ENCODE measurements at regions not wholly inside any gene's neighbourhood (a gene's known extent, or its start where the extent isn't known, plus 50 kb on each side); places are given as distances from the start of the nearest gene placed in this dataset.

- FAIRE-seq (no peak), DNase-seq (ENCODE audit: extremely low spot score, insufficient read length, low read depth) (no peak)
These were observed 200.8 kb upstream of the KCNJ16 start for GRCh38 chr17:69874175-69874670.

GRCh38 chr17:69876757-69877156, 198.3 kb upstream of the KCNJ16 start:
- FAIRE-seq = no peak
- DNase-seq (ENCODE audit: extremely low spot score, insufficient read length, low read depth) = no peak

GRCh38 chr17:69878661-69879060, 196.4 kb upstream of the KCNJ16 start:
- no peak for FAIRE-seq
- DNase-seq (ENCODE audit: extremely low spot score, insufficient read length, low read depth) = no peak

DNA sequence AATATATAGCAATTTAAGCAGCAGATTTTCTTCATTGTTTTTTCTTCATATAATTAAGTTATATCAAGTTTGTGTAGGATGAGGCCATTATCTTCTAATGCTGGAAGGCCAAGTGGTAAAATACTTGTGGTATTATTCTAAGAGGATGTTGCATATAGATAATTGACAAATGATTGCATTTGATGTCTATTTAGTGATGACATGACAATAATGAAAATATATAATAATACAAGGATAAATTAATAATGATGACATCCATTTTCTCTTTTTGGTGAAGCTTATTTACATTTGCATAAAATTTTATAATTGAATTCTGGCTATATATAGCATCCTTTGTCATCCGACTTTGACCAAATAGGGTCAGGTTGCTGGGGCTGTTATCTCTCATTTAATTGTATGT, 195.4 kb upstream of the KCNJ16 start:
- DNase-seq (ENCODE audit: extremely low spot score, insufficient read length, low read depth) (no peak), FAIRE-seq (no peak)

- FAIRE-seq (no peak), DNase-seq (ENCODE audit: extremely low spot score, insufficient read length, low read depth) (no peak)
These were observed 194.4 kb upstream of the KCNJ16 start for GRCh38 chr17:69880591-69881112.

DNA sequence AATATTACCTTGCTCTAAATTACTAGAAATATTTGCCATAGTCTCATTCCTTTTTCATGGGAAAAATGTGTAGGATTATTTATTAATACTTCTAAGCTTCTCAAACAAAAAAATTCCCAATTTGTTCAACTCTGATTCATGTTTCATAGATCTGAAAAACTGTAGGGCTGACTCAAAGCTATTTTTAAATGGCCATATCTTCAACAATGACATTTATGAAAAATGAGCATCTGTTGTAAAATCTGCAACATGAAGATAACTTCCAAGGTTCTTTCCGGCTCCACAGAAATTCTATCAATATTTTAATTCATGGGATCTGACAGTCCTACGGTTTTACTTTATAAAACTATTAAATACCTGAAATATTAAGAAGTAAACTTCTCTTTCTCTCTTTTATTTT, 192.7 kb upstream of the KCNJ16 start:
- DNase-seq (ENCODE audit: extremely low spot score, insufficient read length, low read depth) (no peak), FAIRE-seq (no peak)

GRCh38 chr17:69883120-69883519, 191.9 kb upstream of the KCNJ16 start:
- FAIRE-seq = no peak

GRCh38 chr17:69884356-69884755, 190.7 kb upstream of the KCNJ16 start:
- DNase-seq (ENCODE audit: extremely low spot score, insufficient read length, low read depth) (no peak), FAIRE-seq (no peak)

More at GRCh38 chr17:69883120-69883519, 191.9 kb upstream of the KCNJ16 start:
- DNase-seq (ENCODE audit: extremely low spot score, insufficient read length, low read depth) = no peak

DNA sequence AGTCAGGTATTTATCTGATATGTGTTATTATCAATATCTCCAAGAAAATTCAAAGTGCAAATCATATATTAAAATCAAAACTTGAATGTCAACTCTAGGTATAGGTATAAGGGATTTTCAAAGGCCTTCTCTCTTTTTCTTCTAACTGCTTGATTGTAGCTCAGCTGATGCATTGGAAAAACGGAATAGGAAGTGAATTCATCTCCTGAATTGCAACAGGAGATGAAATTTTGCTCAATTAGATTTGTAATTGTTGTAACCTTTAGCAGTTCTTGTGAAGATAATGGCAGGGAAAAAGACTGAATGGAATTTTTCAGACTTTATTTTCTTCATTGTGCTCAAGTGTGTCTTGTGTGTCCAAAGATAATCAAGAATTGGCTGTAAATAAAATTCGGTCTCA, 190.2 kb upstream of the KCNJ16 start:
- DNase-seq (ENCODE audit: extremely low spot score, insufficient read length, low read depth) = no peak
- FAIRE-seq = no peak

DNA sequence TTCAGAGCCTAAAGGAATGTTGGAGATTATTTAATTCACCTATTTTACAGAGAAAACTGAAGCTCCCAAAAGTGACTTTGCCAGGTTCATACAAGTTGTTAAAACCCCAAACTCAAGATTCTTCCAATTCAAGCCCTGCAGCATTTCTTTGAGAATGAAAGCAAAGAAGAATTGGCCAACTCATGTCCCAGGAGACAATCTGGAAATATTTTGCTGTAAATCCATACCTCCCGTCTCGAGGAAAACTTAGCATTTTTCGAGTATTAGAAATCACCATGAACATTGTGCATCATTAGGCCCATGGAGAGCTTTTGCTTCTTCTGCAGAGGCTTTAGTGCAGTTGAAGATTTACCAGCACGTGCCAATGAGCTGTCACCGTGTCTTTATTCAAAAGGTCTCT, 176.4 kb upstream of the KCNJ16 start:
- FAIRE-seq (no peak), DNase-seq (ENCODE audit: extremely low spot score, insufficient read length, low read depth) (no peak)

GRCh38 chr17:69900101-69900500, 174.9 kb upstream of the KCNJ16 start:
- DNase-seq (ENCODE audit: extremely low spot score, insufficient read length, low read depth) = no peak
- no peak for FAIRE-seq

DNA sequence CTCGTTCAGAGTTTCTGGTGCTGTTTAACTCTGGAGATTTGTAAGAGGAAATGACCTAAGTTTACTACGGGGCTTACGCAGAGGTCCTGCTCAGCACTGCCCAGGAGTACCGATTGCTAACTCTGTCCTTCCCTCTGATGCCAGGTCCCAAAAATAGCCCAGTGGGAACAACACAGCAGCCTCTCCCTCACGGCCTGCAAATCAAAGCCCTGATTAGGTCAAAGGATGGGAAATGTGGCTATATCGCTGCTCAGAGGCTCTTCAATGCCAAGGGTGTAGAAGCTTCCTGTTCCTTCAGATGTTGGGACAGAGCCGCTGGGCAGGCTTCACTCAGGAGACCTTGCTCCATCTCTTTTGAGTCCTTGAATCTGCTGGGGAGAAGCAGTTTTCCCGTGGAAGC, 174.2 kb upstream of the KCNJ16 start:
- no peak for DNase-seq (ENCODE audit: extremely low spot score, insufficient read length, low read depth)
- FAIRE-seq = no peak

- FAIRE-seq (no peak), DNase-seq (ENCODE audit: extremely low spot score, insufficient read length, low read depth) (no peak)
These were observed 168.7 kb upstream of the KCNJ16 start for GRCh38 chr17:69906306-69906705.

DNA sequence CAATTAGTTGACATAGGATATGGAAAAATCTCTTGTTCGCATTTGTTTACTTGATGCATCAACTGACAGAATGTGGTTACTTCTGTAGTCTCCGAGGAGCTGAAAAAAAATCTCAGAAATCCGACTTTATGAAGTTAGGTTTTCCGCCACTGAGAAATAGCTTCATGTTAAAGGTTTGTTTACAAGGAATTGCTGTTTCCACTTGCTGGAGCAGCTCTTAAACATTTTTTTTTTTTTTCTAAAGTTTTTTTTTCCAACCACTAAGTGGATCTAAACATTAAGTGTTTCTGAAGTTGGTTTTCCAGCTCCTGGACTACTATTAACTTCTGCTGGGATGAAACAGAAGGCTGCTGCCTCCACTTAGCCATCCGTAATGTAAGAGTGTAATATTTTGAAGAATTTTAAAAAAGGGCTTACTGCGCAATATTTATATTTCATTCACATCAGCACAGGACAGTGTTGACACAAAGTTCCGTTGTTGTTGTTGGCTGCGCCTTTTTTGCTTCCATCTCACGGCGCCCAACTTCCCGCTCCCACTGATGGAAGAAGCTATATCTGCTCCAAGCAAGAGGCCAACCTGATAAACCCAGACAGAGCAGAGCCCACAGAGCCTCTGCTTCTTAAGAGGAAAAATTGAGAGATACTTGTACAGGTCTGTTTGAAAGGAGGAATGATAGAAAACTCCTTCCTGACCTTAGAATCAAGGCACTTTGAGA, 167.7 kb upstream of the KCNJ16 start:
- FAIRE-seq (no peak), DNase-seq (ENCODE audit: extremely low spot score, insufficient read length, low read depth) (no peak)

DNA sequence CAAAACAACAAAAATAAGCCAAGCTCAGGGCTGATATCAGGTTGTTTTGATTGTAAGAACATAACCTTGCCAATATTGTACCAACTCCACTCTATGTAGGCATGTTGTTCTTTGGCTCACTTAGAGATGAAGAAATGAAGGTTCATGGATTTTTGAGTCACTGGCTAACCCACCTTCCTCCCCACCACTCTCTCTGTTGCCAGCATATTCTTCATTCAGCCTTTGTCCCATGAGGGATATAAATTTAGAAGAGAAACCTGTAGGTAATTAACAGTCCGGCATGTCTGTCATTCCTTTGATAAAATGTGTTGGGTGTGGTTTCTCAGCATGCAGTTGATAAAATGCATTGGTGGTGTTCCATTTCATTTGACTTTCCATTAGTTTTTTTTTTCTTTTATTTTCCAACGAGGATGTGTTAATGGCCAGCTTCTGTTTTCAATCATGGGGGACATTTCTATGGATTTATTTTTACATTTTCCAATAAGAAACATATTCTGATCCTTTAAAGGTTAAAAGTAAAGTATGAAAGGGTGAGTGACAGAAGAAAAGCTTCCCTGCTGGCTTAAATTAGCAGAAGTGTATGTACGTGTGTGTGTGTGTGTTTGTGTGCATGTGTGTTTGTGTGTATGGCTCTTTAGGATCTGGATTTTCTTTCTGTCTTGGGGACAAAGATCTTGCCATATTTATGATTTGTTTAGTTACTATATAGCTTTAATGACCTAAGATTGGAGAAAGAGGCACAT, 166.2 kb upstream of the KCNJ16 start:
- no peak for FAIRE-seq
- DNase-seq (ENCODE audit: extremely low spot score, insufficient read length, low read depth) = no peak

DNA sequence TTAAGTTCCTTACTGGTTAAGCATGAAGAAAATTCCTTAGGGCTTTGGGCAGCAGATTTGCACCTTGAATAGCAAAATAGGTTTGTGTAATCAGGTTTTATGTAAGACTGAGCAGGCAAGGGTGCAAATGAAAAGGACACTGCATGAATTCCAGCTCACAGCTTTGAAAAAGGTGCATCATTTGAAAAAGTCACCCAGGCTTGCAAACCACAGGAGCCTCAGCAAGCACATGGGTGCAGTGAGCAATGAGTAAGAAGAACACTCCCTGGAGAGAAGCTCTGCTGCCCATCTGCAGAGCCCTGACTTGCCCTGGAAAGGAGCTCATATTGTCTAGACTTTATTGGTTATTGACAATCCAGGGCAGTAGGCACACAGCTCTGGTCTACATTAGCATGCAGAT, 165.6 kb upstream of the KCNJ16 start:
- no peak for FAIRE-seq

DNA sequence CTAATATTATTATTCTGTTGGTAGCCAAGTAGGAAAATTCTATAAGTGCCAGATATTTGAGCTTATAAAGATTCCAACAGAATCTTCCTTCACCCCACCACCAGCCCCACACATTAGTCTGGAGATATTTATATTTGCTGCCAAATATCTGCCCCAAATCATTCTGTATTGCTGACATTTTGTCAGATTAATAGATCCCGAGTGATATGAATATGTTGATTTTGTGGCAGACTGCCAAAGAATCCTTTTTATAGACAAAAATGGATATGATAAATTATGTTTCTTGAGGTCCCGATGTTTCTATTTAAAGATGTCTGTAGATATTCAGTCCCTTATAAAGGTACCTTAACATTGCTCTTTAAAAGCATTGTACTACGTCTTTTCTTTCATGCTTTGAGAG, 162.2 kb upstream of the KCNJ16 start:
- DNase-seq (ENCODE audit: extremely low spot score, insufficient read length, low read depth) (no peak), FAIRE-seq (no peak)

More for the DNA sequence above, 165.6 kb upstream of the KCNJ16 start:
- DNase-seq (ENCODE audit: extremely low spot score, insufficient read length, low read depth) = no peak

GRCh38 chr17:69913216-69913615, 161.8 kb upstream of the KCNJ16 start:
- no peak for DNase-seq (ENCODE audit: extremely low spot score, insufficient read length, low read depth)
- no peak for FAIRE-seq

DNA sequence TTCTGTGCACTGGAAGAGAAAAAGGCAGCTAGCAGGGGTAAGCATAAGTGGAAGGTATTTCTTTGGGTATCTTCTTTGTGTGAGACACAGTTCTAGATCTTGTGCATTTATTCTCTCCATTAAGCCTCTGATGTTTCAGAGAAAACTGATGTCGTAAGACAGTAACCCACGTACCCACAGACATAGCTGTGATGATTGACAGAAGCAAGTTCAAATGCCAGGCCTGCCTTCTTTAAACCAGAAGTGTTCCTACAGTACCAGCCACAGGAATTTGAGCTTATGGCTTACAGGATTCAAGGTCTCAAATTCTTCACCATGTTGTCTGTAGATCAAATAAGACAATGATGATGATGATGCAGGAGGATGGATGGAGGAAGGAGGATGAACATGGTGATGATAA, 161.4 kb upstream of the KCNJ16 start:
- FAIRE-seq (no peak), DNase-seq (ENCODE audit: extremely low spot score, insufficient read length, low read depth) (no peak)

DNA sequence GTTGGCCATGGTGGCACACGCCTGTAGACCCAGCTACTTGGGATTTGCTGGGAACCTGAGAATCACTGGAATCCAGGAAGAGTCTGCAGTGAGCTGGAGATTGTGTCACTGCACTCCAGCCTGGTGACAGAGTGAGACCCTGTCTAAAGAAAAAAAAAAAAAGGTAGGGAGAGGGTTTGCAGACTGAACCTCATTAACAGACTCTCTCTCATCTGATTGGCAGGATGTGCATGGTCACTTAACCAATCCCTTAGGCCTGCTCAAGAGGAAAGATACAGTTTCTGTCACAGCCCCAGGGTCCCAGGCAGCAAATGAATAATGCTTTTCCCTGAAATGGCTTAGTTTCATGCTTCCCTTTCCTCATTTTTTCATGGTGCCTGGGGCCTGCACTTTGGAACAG, 160.5 kb upstream of the KCNJ16 start:
- DNase-seq (ENCODE audit: extremely low spot score, insufficient read length, low read depth) (no peak), FAIRE-seq (no peak)

DNA sequence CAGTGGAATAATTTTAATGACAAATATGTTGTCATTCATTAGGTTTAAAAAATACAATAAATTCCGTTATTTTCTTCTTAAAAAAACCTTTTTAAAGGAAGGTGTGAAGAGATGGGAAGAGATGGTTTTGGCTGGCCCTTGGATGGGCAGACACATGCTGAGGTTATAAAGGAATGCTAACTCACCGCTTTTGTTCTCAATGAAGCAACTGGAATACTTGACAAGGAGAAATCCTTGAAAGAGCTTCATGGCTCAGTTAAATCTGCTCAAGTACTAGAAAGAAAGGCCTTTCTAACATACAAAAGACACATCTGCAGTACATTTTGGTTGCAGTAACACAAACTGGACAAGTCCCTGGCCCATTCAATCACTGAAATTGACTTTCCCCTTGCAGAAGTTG, 158.3 kb upstream of the KCNJ16 start:
- DNase-seq (ENCODE audit: extremely low spot score, insufficient read length, low read depth) (no peak), FAIRE-seq (no peak)

Measured in GM18507 (cell line).